Right lobe of liver (tissue), 4 donors: ENCODE measurements at regions not wholly inside any gene's neighbourhood (a gene's known extent, or its start where the extent isn't known, plus 50 kb on each side); places are given as distances from the start of the nearest gene placed in this dataset.

Experiments
- CTCF ChIP-seq, 4 donors: fragments of 200-600 bp in 3 of 4; fragments of 450-650 bp in 1 of 4; IDR thresholded peaks; one replicate each; pipeline versions ENCODE4 v1.5.1 to v1.8.0; 2016 to 2022; ENCODE audit warnings: antibody characterized with exemption in 4 of 4, mild to moderate bottlenecking in 2 of 4
- POLR2A ChIP-seq: fragments of 450-650 bp; IDR thresholded peaks from one replicate; pipeline ENCODE4 v1.6.1; 2017; ENCODE audit warnings: antibody characterized with exemption, mild to moderate bottlenecking
- donor health status: DM: no; HTN: no; CAD: no.
- donor health status: DM: no; HTN: no; CAD: no.
- donor health status: DM: no; HTN: yes; CAD: no.

- TF ChIP-seq CTCF (IDR thresholded peaks at IDR 0.05) (no peak), POLR2A (no peak)
Observed at GRCh38 chr20:41786158-41786557, 168.0 kb upstream of the CHD6 start.
